ENCODE measurements at regions not wholly inside any gene's neighbourhood (a gene's known extent, or its start where the extent isn't known, plus 50 kb on each side); places are given as distances from the start of the nearest gene placed in this dataset.

- DNase-seq (ENCODE audit: low read depth, low spot score) = no peak
Observed at GRCh38 chr3:64888840-64889392, 201.1 kb upstream of the ADAMTS9 start.

GRCh38 chr3:64888165-64888564, 200.4 kb upstream of the ADAMTS9 start:
- DNase-seq (ENCODE audit: low read depth, low spot score) = no peak

GRCh38 chr3:64885055-64885454, 197.3 kb upstream of the ADAMTS9 start:
- DNase-seq (ENCODE audit: low read depth, low spot score) = no peak

- DNase-seq (ENCODE audit: low read depth, low spot score) = no peak
Observed at GRCh38 chr3:64884536-64884935, 196.7 kb upstream of the ADAMTS9 start.

GRCh38 chr3:64880916-64881315, 193.1 kb upstream of the ADAMTS9 start:
- DNase-seq (ENCODE audit: low read depth, low spot score) = no peak

GRCh38 chr3:64878362-64878761, 190.6 kb upstream of the ADAMTS9 start:
- DNase-seq (ENCODE audit: low read depth, low spot score) = no peak

GRCh38 chr3:64873400-64873799, 185.6 kb upstream of the ADAMTS9 start:
- no peak for DNase-seq (ENCODE audit: low read depth, low spot score)

GRCh38 chr3:64872345-64872744, 184.5 kb upstream of the ADAMTS9 start:
- DNase-seq (ENCODE audit: low read depth, low spot score) = no peak

- no peak for DNase-seq (ENCODE audit: low read depth, low spot score)
Observed at GRCh38 chr3:64871834-64872249, 184.0 kb upstream of the ADAMTS9 start.

- DNase-seq (ENCODE audit: low read depth, low spot score) = no peak
Observed at GRCh38 chr3:64870876-64871646, 183.3 kb upstream of the ADAMTS9 start.

- no peak for DNase-seq (ENCODE audit: low read depth, low spot score)
Observed at GRCh38 chr3:64867224-64867623, 179.4 kb upstream of the ADAMTS9 start.

GRCh38 chr3:64865839-64866570, 178.2 kb upstream of the ADAMTS9 start:
- no peak for DNase-seq (ENCODE audit: low read depth, low spot score)

- DNase-seq (ENCODE audit: low read depth, low spot score) = no peak
Observed at GRCh38 chr3:64863226-64864212, 175.7 kb upstream of the ADAMTS9 start.

GRCh38 chr3:64861684-64862083, 173.9 kb upstream of the ADAMTS9 start:
- DNase-seq (ENCODE audit: low read depth, low spot score) = no peak

GRCh38 chr3:64860536-64860870, 172.7 kb upstream of the ADAMTS9 start:
- no peak for DNase-seq (ENCODE audit: low read depth, low spot score)

GRCh38 chr3:64859625-64860535, 172.1 kb upstream of the ADAMTS9 start:
- no peak for DNase-seq (ENCODE audit: low read depth, low spot score)

GRCh38 chr3:64856977-64857516, 169.2 kb upstream of the ADAMTS9 start:
- DNase-seq (ENCODE audit: low read depth, low spot score) = no peak

GRCh38 chr3:64856106-64856505, 168.3 kb upstream of the ADAMTS9 start:
- DNase-seq (ENCODE audit: low read depth, low spot score) = no peak

GRCh38 chr3:64853456-64853855, 165.7 kb upstream of the ADAMTS9 start:
- no peak for DNase-seq (ENCODE audit: low read depth, low spot score)

- DNase-seq (ENCODE audit: low read depth, low spot score) = no peak
Observed at GRCh38 chr3:64852738-64853137, 164.9 kb upstream of the ADAMTS9 start.

Measured in iPS DF 19.7 (cell line).